OCI-LY3 (cell line): ENCODE measurements at regions not wholly inside any gene's neighbourhood (a gene's known extent, or its start where the extent isn't known, plus 50 kb on each side); places are given as distances from the start of the nearest gene placed in this dataset.

Experiments
- EZH2phosphoT487 ChIP-seq: fragments of 200-600 bp; shearing (Covaris generic); IDR thresholded peaks from 2 replicates; pipeline ENCODE4 v1.6.1; 2018; ENCODE audit warnings: antibody characterized with exemption, mixed run types, low read depth
- TF ChIP-seq, protein P1 (sequence below): fragments of 200-600, 300-600 bp; sonication (generic); IDR thresholded peaks from 2 replicates; pipeline ENCODE4 v1.5.1; 2014; ENCODE audit warnings: antibody characterized with exemption, low read length, low read depth

- TF ChIP-seq, protein P1, sequence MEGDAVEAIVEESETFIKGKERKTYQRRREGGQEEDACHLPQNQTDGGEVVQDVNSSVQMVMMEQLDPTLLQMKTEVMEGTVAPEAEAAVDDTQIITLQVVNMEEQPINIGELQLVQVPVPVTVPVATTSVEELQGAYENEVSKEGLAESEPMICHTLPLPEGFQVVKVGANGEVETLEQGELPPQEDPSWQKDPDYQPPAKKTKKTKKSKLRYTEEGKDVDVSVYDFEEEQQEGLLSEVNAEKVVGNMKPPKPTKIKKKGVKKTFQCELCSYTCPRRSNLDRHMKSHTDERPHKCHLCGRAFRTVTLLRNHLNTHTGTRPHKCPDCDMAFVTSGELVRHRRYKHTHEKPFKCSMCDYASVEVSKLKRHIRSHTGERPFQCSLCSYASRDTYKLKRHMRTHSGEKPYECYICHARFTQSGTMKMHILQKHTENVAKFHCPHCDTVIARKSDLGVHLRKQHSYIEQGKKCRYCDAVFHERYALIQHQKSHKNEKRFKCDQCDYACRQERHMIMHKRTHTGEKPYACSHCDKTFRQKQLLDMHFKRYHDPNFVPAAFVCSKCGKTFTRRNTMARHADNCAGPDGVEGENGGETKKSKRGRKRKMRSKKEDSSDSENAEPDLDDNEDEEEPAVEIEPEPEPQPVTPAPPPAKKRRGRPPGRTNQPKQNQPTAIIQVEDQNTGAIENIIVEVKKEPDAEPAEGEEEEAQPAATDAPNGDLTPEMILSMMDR: no peak
- no peak for TF ChIP-seq EZH2phosphoT487
Observed at GRCh38 chr12:78793491-78793890, 71.1 kb upstream of the SYT1 start.
